NCI-H524 treated with DMSO at 0.1 percent for 48 hours (cell line): ENCODE measurements at regions not wholly inside any gene's neighbourhood (a gene's known extent, or its start where the extent isn't known, plus 50 kb on each side); places are given as distances from the start of the nearest gene placed in this dataset.

ENCODE experiments used
- DNase-seq: peaks from one replicate; lab custom pipeline; 2025; lab: John Stamatoyannopoulos, UW

DNA sequence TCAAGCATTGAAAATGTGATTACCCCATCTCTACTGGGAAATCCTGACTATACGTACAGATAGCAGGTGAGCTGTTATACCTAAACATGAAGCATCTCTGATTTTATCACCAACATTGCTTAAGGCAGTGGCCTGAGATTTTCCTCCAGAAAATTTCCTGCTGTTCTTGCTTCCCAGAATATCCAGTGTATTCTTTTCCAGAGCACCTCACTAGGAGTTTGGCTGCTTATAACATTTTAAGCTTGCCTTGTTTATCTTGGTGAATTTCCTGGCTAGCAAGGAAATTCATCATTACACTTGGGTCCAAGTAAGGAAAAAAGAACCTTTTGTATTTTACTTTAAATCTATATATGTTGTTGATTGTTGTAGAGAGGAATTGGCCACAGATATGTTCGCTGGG is 73.0 kb upstream of the CLCN4 start:
- no peak for DNase-seq

DNA sequence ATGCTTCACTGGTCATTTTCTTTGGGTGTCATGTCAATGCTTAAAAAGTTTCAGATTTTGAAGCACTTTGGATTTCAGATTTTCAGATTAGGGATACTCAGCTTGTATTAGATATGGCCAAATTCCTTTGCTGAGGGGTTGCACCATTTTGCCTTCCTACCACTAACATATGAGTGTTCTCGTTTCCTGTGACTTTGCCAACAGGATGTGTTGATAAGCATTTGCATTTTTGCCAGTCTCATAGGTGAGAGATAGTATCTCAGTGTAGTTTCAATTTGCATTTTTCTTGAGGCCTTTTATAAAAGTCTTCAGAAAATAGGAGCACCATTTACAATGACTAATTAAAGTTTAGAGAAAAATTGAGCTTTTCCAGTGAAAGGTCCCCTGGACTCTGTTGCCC is 71.6 kb upstream of the CLCN4 start:
- no peak for DNase-seq

DNA sequence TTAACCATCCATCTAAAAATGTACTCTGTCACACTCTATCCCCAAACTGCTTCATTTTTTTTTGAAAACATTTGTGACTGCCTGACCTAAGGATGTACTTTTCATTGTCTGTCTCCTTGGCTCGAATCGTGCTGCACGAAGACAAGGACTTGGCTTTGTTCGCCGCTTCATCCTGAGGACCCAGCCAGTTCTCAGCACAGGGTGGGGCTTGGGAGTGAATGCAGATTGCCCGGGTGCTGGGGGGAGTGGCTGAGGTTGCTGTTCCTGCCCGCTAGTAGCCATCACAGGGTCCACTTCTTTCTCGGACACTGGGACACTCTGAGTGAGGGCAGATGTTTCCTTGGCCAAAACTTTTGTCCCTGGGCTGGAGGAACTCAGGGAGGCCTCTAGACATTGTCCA is 70.1 kb upstream of the CLCN4 start:
- no peak for DNase-seq

DNA sequence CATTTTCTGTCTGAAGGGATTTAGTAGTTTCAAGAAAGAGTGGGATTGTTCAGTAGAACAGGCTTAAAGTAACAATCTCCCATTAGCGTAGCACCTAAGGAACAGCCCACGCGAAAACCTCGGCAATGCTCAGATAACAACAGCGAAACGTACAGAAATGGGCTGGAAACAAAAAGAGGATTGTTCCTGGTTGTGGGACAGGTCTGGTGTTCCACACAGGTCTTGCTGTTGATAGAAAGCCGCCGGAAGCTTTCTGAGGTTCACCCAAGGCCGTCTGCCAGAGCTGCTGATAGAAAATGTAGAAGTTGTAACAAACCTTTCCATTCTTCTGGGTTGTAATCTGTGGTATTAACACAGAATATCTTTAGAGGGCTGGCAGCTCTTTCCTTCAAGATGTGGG is 69.4 kb upstream of the CLCN4 start:
- no peak for DNase-seq

DNA sequence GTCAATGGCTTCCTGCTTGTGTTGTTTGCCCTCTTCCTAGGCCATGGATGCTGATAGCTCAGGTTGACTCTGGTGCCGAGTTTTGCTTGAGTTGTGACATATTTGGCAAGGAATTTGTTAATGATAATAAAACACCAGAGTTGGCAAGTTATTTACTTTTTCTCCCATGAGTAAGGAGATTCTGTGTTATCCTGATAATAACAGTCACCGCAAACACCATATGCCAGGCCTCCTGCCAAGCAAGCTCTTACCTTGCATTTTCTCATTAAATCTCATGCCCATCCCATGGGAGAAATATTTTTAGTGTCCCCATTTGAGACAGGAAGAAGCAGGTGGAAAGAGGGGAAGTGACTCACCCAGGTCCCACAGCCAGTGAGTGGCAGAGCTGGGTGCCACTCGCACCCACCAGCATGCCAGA is 67.4 kb upstream of the CLCN4 start:
- DNase-seq: no peak

DNA sequence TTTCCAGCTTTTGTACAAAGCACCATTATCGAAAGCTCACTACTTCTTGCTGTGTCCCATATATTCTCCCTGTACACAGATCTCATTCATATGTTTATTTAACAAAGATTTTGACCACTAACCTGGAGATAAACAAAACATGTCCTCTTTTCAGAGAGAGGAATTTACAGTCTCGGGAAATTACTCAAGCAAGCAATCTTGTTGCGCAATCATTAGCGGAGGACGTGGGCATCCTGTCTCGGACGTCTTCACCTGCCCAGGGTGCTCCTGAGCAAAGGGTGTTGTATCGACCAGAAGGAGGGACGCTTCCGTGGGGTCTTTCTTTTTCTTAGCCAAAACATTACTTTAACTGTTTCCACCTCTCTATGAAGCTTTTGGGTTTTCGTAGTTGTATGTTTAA is 66.5 kb upstream of the CLCN4 start:
- DNase-seq: no peak

DNA sequence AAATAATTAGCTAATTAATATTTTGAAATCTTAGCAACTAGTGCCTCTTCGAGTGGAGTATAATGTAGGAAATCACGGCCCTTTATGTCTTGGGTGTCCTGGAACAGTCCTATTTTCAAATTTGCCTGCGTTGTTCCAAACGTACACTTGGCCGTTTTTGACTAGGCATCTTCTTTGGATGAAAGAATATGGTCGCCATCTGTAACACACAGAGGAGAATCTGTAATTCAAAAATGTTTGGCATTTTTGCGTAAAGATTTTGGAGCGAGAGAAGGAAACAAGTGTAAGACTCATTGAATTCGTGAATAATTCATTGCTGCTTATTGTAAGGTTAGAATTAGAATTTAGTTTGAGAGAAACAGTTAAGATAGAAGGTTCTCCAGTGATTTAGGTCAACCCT is 61.5 kb upstream of the CLCN4 start:
- no peak for DNase-seq

DNA sequence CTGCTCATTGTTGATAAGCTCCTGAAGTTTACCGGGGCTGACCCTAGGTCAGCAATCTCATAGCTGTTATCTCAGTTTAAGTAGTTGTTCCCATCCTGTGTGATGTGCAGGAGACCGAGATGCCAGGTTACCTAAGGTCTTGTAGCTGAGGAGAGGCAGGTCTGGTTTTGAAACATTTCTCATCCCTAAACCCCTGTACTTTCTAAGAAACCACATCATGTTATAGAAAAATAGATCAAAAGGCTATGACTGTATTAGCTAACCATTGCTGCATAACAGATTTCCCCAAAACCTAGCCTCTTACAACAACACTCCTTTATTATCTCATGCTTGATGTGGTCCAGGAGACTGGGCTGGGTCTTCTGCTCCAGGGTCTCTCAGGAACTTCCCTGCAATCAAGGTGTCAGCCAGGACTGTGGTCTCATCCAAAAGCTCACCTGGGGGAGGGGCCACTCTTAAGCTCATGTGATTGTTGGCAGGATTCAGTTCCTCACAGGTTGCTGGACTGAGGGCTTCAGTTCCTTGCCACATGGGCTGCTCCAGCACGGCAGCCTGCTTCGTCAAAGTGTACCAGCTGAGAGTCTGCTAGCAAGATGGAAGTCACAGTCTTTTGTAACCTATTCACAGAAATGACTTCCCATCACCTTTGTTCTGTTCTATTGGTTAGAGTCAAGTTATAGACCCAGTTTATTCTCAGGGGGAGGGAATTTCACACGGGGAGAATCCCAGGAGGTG is 60.9 kb upstream of the CLCN4 start:
- DNase-seq: no peak

DNA sequence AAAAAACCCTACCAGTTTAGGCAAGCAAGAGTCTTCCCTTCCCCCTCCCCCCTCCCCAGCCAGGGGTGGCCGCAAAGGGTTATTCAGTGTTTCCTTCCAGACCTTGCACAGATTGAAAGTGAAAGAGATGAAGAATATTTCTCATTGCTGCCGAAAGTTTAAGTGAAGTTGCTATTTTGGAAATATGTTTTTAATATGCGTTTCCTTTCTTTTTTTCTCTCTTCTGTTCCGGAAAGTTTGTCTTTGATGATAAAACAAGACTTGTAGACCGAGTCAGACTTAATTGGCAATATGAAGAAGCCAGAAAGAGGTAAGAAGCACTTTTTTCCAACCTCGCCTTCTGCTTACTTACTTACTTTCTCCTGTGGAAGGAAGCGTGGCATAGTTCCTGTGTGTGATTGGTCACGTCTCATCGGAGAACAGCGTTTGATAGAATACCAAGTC is 58.5 kb upstream of the CLCN4 start:
- no peak for DNase-seq

DNA sequence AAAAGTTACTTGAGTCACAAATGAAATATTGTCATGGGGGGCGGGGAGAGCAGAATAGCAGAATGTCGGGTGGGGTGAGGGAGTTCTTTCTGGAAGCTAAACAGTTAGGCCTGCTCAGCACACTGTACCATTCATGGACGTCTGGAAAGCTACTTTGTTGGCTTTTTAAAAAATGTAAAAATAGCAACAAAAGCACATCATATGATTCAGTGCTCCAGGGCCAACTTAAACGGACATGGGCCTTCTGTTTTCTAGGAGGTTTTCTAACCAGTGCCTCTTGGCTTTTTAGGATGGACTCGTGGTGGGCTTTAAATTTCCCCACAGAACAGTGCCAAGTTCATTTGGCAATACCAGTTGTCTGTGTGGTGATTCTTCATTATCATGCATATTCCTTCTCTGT is 57.4 kb upstream of the CLCN4 start:
- no peak for DNase-seq

DNA sequence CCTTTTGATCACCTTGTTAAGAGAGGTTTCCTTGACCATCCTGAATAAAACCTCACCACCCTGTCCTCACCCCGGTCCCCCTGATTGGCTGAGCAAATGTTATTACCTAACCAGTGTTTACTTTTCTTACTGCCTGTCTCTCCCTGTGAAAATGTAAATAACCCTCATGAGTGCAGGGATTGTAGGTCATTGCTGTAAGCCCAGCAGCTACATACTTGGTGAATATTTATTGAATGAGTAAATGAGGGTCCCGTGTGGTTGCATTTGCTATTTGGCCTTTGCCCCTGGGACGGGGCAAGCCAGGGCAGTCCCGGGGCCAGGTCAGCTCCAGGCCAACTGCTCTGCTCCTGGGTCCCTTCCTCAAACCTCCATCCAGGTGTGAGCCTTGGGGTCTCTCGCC is 55.5 kb upstream of the CLCN4 start:
- DNase-seq: no peak

DNA sequence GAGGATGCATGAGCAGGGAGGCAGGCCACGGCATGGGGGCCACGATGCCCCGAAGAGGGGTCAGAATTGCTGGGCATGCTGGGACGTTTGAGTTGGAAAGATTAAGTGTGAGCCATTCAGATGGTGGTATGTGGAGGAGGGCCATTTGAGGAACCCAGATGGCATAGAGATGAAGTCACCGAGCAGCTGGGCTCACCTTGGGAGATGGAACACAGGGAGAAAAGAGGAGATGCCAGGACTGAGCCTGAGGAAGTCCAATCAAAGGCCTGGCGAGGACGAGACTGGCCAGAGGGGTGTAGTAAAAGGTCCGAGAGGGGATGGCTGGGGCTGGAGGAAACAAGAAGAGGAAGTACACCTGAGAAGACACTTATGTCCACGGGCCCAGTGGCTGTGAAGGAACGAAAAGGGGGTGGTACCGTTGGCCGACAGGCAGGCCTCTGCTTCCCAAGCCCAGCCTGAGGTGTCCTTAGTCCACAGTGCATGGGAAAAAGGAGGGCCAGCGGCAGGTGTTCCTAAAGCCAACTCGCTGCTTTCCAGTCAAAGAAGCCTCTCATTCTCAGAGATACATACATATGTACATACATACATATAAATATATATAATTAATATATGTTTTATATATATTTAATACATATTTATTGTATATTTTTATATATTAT is 54.6 kb upstream of the CLCN4 start:
- DNase-seq: no peak

DNA sequence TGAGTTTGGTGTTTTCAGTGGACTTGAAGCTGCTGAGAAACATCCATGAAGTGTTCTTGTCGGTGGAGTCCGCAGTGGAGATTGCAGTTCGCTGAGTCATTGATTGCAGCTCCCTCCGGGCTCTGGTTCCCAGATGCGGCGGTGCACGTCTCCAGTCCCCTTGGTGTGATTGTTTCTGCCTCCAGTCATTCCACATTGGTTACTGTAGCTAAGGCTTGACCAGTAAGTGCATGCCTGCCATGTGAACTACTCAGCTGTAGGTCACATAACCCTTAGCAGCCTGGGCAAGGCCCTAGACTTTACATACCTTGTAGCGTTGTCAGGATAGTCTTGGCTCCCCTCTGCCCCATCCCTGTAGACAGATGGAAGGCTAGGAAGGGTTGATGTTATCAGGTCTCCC is 53.8 kb upstream of the CLCN4 start:
- no peak for DNase-seq

DNA sequence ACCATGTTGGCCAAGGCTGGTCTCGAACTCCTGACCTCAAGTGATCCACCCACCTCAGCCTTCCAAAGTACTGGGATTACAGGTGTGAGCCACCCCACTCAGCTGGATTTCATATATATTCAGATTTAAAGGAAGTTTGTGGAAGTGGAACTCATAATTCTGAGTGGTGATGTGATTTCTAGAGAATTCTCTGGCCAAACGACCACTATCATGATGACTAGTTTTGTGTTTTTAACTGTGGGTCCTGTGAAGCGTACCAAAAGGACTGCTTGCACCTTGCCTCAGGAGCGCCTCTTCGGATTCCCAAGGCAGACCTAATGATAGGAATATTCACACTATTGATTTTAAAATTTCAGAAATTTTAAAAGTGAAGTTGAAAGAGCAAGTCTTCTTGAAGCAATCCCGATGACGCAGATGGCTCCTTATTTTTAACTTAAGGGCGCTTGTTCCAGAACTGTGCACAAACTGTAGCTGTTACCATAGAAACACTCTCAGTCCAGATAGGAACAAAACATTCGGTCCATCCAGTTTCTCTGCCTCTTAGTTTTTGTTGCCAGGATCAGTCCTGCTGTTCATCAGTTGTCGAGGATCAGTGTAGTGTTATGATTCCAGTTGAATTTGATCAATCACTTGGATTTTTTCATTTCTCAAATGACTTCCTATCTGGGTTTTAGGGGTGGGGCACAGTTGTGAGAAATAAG is 51.7 kb upstream of the CLCN4 start:
- no peak for DNase-seq

DNA sequence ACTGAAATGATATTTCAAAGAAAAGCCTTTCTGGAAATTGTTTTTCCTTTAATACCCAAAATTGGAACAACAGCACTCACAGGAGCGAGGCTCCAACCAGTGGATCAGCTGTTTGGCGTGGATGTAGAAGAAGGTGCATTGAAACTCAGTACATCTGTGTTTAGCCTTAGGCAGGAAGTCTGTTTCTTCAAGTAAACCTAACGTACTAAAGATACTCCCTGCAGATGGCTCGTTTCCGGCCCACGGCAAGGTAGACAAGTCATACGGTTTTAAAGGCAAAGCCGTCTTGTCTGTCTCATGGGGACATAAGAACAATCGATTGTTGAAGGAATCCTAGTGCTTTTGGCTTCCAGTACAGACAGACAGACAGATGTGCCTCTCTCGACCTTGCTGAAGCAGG is 50.0 kb upstream of the CLCN4 start:
- DNase-seq: no peak
